GM13977 (cell line): ENCODE measurements at regions not wholly inside any gene's neighbourhood (a gene's known extent, or its start where the extent isn't known, plus 50 kb on each side); places are given as distances from the start of the nearest gene placed in this dataset.

ENCODE experiments used
- DNase-seq: peaks from one replicate; pipeline ENCODE4 v3.0.0; 2012; ENCODE audit warnings: low spot score
- CTCF ChIP-seq: IDR thresholded peaks from 2 replicates; pipeline ENCODE4 v1.5.1; 2012; ENCODE audit warnings: mild to moderate bottlenecking, control low read depth; ENCODE audit not compliant: insufficient read depth; ENCODE audit errors: extremely low read depth, missing control alignments
- in situ Hi-C: fragments of 300-500 bp; cut with MboI; formaldehyde crosslinking; loops from one replicate; pipeline ENCODE4 v1.12.0; 2022; ENCODE audit warnings: low sequenced_read_pairs, low pct_unique_long_range_greater_than_20kb, mixed read lengths, inconsistent platforms; ENCODE audit not compliant: unreplicated experiment

GRCh38 chr11:30107899-30108298 is 91.1 kb upstream of the KCNA4 start:
- DNase-seq = no peak
- TF ChIP-seq CTCF = no peak
- in situ Hi-C loops = no loop called here

GRCh38 chr11:30109774-30110173 is 92.9 kb upstream of the KCNA4 start:
- in situ Hi-C loops = no loop called here
- no peak for DNase-seq
- TF ChIP-seq CTCF = no peak

GRCh38 chr11:30110691-30111090 is 93.9 kb upstream of the KCNA4 start:
- no peak for TF ChIP-seq CTCF
- no peak for DNase-seq
- in situ Hi-C loops = no loop called here

- in situ Hi-C loops = no loop called here
- DNase-seq = no peak
- no peak for TF ChIP-seq CTCF
Measured at GRCh38 chr11:30111786-30112185, 95.0 kb upstream of the KCNA4 start.

GRCh38 chr11:30113326-30113898 is 96.6 kb upstream of the KCNA4 start:
- DNase-seq = no peak

GRCh38 chr11:30116512-30116911 is 99.7 kb upstream of the KCNA4 start:
- in situ Hi-C loops = no loop called here
- DNase-seq = no peak
- no peak for TF ChIP-seq CTCF

More at GRCh38 chr11:30113326-30113898, 96.6 kb upstream of the KCNA4 start:
- in situ Hi-C loops = no loop called here
- TF ChIP-seq CTCF = no peak
